Esophagus muscularis mucosa (tissue), 4 donors: ENCODE measurements at regions not wholly inside any gene's neighbourhood (a gene's known extent, or its start where the extent isn't known, plus 50 kb on each side); places are given as distances from the start of the nearest gene placed in this dataset.

Experiments
- DNase-seq: peaks from one replicate; pipeline ENCODE4 v3.0.0-alpha.2; 2017; ENCODE audit errors: extremely low spot score
- H3K27ac ChIP-seq, 4 donors: fragments of 200-600 bp; sonication (generic); replicated peaks in 1 of 4; 1 replicate in 3 of 4; 2 replicates in 1 of 4; pipeline ENCODE4 v1.5.1; 2016 to 2019; ENCODE audit warnings: mild to moderate bottlenecking in 1 of 4
- H3K27me3 ChIP-seq, 4 donors: fragments of 200-600 bp; sonication (generic); one replicate each; pipeline versions ENCODE4 v1.5.1 to v1.6.0; 2016 to 2019
- H3K36me3 ChIP-seq, 4 donors: fragments of 200-600 bp; sonication (generic); one replicate each; pipeline ENCODE4 v1.5.1; 2016 to 2019
- H3K4me1 ChIP-seq, 4 donors: fragments of 200-600 bp; sonication (generic); one replicate each; pipeline ENCODE4 v1.5.1; 2016 to 2019
- H3K4me3 ChIP-seq, 4 donors: fragments of 200-600 bp; sonication (generic); 1 replicate in 2 of 4; 2 replicates in 2 of 4; pipeline ENCODE4 v1.5.1; 2016 to 2019; ENCODE audit warnings: mild to moderate bottlenecking in 4 of 4, moderate library complexity in 1 of 4
- H3K9me3 ChIP-seq, 4 donors: fragments of 200-600 bp; sonication (generic); 1 replicate in 3 of 4; 2 replicates in 1 of 4; pipeline ENCODE4 v1.5.1; 2016 to 2019
- CTCF ChIP-seq, 3 experiments: fragments of 200-600 bp in 2 of 3; fragments of 450-650 bp in 1 of 3; sonication (generic) in 2 of 3; IDR thresholded peaks; one replicate each; pipeline ENCODE4 v1.5.1; 2017 to 2019; ENCODE audit warnings: antibody characterized with exemption in 3 of 3, mild to moderate bottlenecking in 2 of 3, moderate library complexity in 1 of 3
- EP300 ChIP-seq: sonication (generic); formaldehyde crosslinking; IDR thresholded peaks from one replicate; pipeline ENCODE4 v1.6.1; 2017; ENCODE audit warnings: antibody characterized with exemption
- POLR2A ChIP-seq: fragments of 450-650 bp; IDR thresholded peaks from one replicate; pipeline ENCODE4 v1.6.1; 2017; ENCODE audit warnings: antibody characterized with exemption, moderate library complexity, mild to moderate bottlenecking, low read depth
- POLR2AphosphoS5 ChIP-seq, 2 donors: sonication (generic); formaldehyde crosslinking; IDR thresholded peaks; one replicate each; pipeline ENCODE4 v1.6.1; 2017; ENCODE audit warnings: antibody characterized with exemption in 2 of 2
- WGBS: methylation state at CpG from one replicate; pipeline ENCODE4 v1.1.5; 2018; 5-methylcytosine and 5-hydroxymethylcytosine counted together
- intact Hi-C: fragments of 100-400 bp; cut with DNase I; formaldehyde crosslinking; loops from one replicate; pipeline ENCODE4 v1.15.1; 2023

GRCh38 chr10:130430291-130430690 lies 294.1 kb downstream of the GLRX3 start:
- H3K27me3 ChIP-seq, result no peaks in the 10 kb centered on the region
- intact Hi-C loops, result no loop called here
- H3K4me3 ChIP-seq, result no peak overlapping the region
- no peaks in the 10 kb centered on the region for H3K36me3 ChIP-seq
- no peaks in the 10 kb centered on the region for H3K4me1 ChIP-seq
- peak; percentile 90 for DNase-seq
- no peak overlapping the region for H3K27ac ChIP-seq
- WGBS, result 71% methylated on average over 4 of the region's 4 CpGs
- no peaks in the 10 kb centered on the region for H3K9me3 ChIP-seq
- TF ChIP-seq EP300, result no peak
- TF ChIP-seq POLR2AphosphoS5 (IDR thresholded peaks at IDR 0.05), result no peak
- TF ChIP-seq CTCF (IDR thresholded peaks at IDR 0.05), result no peak
- TF ChIP-seq POLR2A, result no peak

GRCh38 chr10:130430852-130431704 lies 294.9 kb downstream of the GLRX3 start:
- no peaks in the 10 kb centered on the region for H3K27me3 ChIP-seq
- intact Hi-C loops, result no loop called here
- H3K4me3 ChIP-seq, result no peak overlapping the region
- no peaks in the 10 kb centered on the region for H3K9me3 ChIP-seq
- no peaks in the 10 kb centered on the region for H3K4me1 ChIP-seq
- DNase-seq, result peak; percentile 55
- H3K36me3 ChIP-seq, result no peaks in the 10 kb centered on the region
- WGBS, result 95% methylated on average over 14 of the region's 15 CpGs
- no peak overlapping the region for H3K27ac ChIP-seq
- TF ChIP-seq EP300 (no peak), CTCF (IDR thresholded peaks at IDR 0.05) (no peak), POLR2A (no peak), POLR2AphosphoS5 (IDR thresholded peaks at IDR 0.05) (no peak)

- 67% methylated on average over 7 of the region's 7 CpGs for WGBS
- no peaks in the 10 kb centered on the region for H3K27me3 ChIP-seq
- TF ChIP-seq EP300 (no peak), CTCF (IDR thresholded peaks at IDR 0.05) (no peak), POLR2AphosphoS5 (IDR thresholded peaks at IDR 0.05) (no peak), POLR2A (no peak)
- H3K4me1 ChIP-seq, result no peaks in the 10 kb centered on the region
- no peaks in the 10 kb centered on the region for H3K9me3 ChIP-seq
- no peak overlapping the region for H3K4me3 ChIP-seq
- no peaks in the 10 kb centered on the region for H3K36me3 ChIP-seq
- H3K27ac ChIP-seq, result no peak overlapping the region
- intact Hi-C loops, result no loop called here
- DNase-seq, result peak; percentile 79
Observed at GRCh38 chr10:130432271-130432670, 296.1 kb downstream of the GLRX3 start.

- Histone ChIP-seq H3K4me1 (no peaks in the 10 kb centered on the region), H3K9me3 (no peaks in the 10 kb centered on the region), H3K36me3 (no peaks in the 10 kb centered on the region), H3K27me3 (no peaks in the 10 kb centered on the region), H3K27ac (no peak overlapping the region), H3K4me3 (no peak overlapping the region)
- TF ChIP-seq POLR2AphosphoS5 (IDR thresholded peaks at IDR 0.05) (no peak), EP300 (no peak), POLR2A (no peak), CTCF (IDR thresholded peaks at IDR 0.05) (no peak)
- intact Hi-C loops, result no loop called here
- no peak for DNase-seq
- WGBS, result 79% methylated on average over 8 of the region's 9 CpGs
Observed at GRCh38 chr10:130432850-130433249, 296.7 kb downstream of the GLRX3 start.
